Liver (tissue), 8 donors: ENCODE measurements at regions not wholly inside any gene's neighbourhood (a gene's known extent, or its start where the extent isn't known, plus 50 kb on each side); places are given as distances from the start of the nearest gene placed in this dataset.

Source experiments
- DNase-seq: peaks from one replicate; pipeline ENCODE4 v3.0.0-alpha.2; 2017; ENCODE audit warnings: low spot score
- H3K27ac ChIP-seq, 2 donors: one replicate each; pipeline ENCODE4 v1.7.0; 2013; ENCODE audit warnings: inconsistent platforms in 2 of 2, low read length in 2 of 2, control low read depth in 1 of 2, low read depth in 1 of 2, mild to moderate bottlenecking in 1 of 2
- H3K27me3 ChIP-seq, 4 donors: one replicate each; pipeline versions ENCODE4 v1.6.1 to v1.7.0; 2013; ENCODE audit warnings: low read length in 3 of 4, inconsistent platforms in 1 of 4, mild to moderate bottlenecking in 1 of 4, moderate library complexity in 1 of 4; ENCODE audit not compliant: control insufficient read depth in 4 of 4, insufficient read depth in 4 of 4
- H3K36me3 ChIP-seq, 4 donors: one replicate each; pipeline versions ENCODE4 v1.6.1 to v1.7.0; 2013; ENCODE audit warnings: low read length in 3 of 4, mild to moderate bottlenecking in 3 of 4, low read depth in 1 of 4, moderate library complexity in 1 of 4; ENCODE audit not compliant: control insufficient read depth in 4 of 4, insufficient read depth in 3 of 4
- H3K4me1 ChIP-seq, 4 donors: one replicate each; pipeline versions ENCODE4 v1.6.1 to v1.7.0; 2013; ENCODE audit warnings: low read length in 3 of 4, mild to moderate bottlenecking in 3 of 4, moderate library complexity in 1 of 4; ENCODE audit not compliant: control insufficient read depth in 4 of 4, insufficient read depth in 4 of 4
- H3K4me3 ChIP-seq, 3 donors: one replicate each; pipeline versions ENCODE4 v1.6.1 to v1.7.0; 2013; ENCODE audit warnings: low read length in 3 of 3, control low read depth in 1 of 3, low read depth in 1 of 3, mild to moderate bottlenecking in 1 of 3
- H3K9ac ChIP-seq, 2 donors: one replicate each; pipeline ENCODE4 v1.7.0; 2013; ENCODE audit warnings: low read length in 2 of 2, mild to moderate bottlenecking in 2 of 2, moderate library complexity in 2 of 2, control low read depth in 1 of 2, low read depth in 1 of 2
- H3K9me3 ChIP-seq, 4 donors: one replicate each; pipeline versions ENCODE4 v1.6.1 to v1.7.0; 2013; ENCODE audit warnings: low read length in 3 of 4; ENCODE audit not compliant: control insufficient read depth in 4 of 4
- EGR1 ChIP-seq, 2 donors: IDR thresholded peaks; 2 replicates each; pipeline ENCODE4 v1.6.1; 2016 to 2018; ENCODE audit warnings: antibody characterized with exemption in 2 of 2, low read depth in 2 of 2
- FOXA1 ChIP-seq: IDR thresholded peaks from 2 replicates; pipeline ENCODE4 v1.6.1; 2016; ENCODE audit warnings: antibody characterized with exemption
- FOXA2 ChIP-seq: IDR thresholded peaks from 2 replicates; pipeline ENCODE4 v1.6.1; 2016; ENCODE audit warnings: antibody characterized with exemption
- GABPA ChIP-seq, 2 donors: IDR thresholded peaks in 1 of 2; conservative IDR thresholded peaks in 1 of 2; 2 replicates each; pipeline ENCODE4 v1.6.1; 2016; ENCODE audit warnings: antibody characterized with exemption in 2 of 2, mild to moderate bottlenecking in 1 of 2, moderate library complexity in 1 of 2
- HNF4A ChIP-seq, 2 donors: conservative IDR thresholded peaks; 2 replicates each; pipeline ENCODE4 v1.6.1; 2016; ENCODE audit warnings: antibody characterized with exemption in 2 of 2, mild to moderate bottlenecking in 2 of 2
- JUND ChIP-seq, 2 donors: IDR thresholded peaks; 2 replicates each; pipeline ENCODE4 v1.6.1; 2016; ENCODE audit warnings: antibody characterized with exemption in 2 of 2
- NR2F2 ChIP-seq: IDR thresholded peaks from 2 replicates; pipeline ENCODE4 v1.6.1; 2016; ENCODE audit warnings: antibody characterized with exemption
- RAD21 ChIP-seq, 2 donors: IDR thresholded peaks; 2 replicates each; pipeline ENCODE4 v1.6.1; 2016; ENCODE audit warnings: antibody characterized with exemption in 2 of 2, mild to moderate bottlenecking in 2 of 2
- RXRA ChIP-seq, 2 donors: IDR thresholded peaks; 2 replicates each; pipeline ENCODE4 v1.6.1; 2017 to 2018; ENCODE audit warnings: antibody characterized with exemption in 2 of 2, mild to moderate bottlenecking in 1 of 2
- TAF1 ChIP-seq: conservative IDR thresholded peaks from 2 replicates; pipeline ENCODE4 v1.6.1; 2016; ENCODE audit warnings: antibody characterized with exemption, mild to moderate bottlenecking
- YY1 ChIP-seq: IDR thresholded peaks from 2 replicates; pipeline ENCODE4 v1.6.1; 2016; ENCODE audit warnings: antibody characterized with exemption, mild to moderate bottlenecking
- WGBS: extraction: QIAGEN DNeasy Blood & Tissue Kit; methylation state at CpG from one replicate; pipeline ENCODE4 v1.1.7; 2013; 5-methylcytosine and 5-hydroxymethylcytosine counted together
- TF ChIP-seq, protein P1 (sequence below): fragments of 150-350 bp; IDR thresholded peaks from 2 replicates; pipeline ENCODE4 v1.5.1; 2017; ENCODE audit warnings: improper control_type of control experiment, low read depth, low read length; ENCODE audit not compliant: missing input control
- TF ChIP-seq, protein P2 (sequence below): IDR thresholded peaks from 2 replicates; pipeline ENCODE4 v1.6.1; 2016; ENCODE audit warnings: antibody characterized with exemption
- TF ChIP-seq, protein P3 (sequence below): IDR thresholded peaks from 2 replicates; pipeline ENCODE4 v1.6.1; 2016; ENCODE audit warnings: antibody characterized with exemption, mild to moderate bottlenecking
- donor health status: healthy.
- donor health status: healthy.
- donor health status: healthy.
- donor health status: healthy.
- donor health status: healthy.

DNA sequence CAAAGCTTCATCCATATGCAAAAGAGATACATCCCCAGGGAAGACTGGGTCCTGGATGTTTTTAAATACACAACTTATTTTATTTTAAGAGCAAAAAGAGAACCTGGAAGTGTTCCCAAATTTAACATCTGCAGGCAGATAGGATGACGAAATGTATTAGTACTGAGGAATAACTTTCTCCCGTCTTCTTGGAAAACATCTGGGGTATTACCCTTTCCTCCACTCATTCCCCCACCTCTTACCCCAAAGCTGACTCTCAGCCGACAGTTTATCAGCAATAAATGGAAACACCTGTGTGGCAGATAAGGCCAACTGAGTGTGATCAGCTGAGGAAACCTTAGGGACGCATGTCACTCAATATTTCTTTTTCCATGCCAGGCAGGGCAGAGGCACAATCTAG, 435.6 kb upstream of the NPVF start:
- Histone ChIP-seq H3K27ac (no peak overlapping the region), H3K4me3 (no peak overlapping the region), H3K36me3 (no peaks in the 10 kb centered on the region), H3K9me3 (no peaks in the 10 kb centered on the region), H3K9ac (no peak overlapping the region), H3K4me1 (no peaks in the 10 kb centered on the region), H3K27me3 (peaks cover 0 to 11% (median 2%) of the 10 kb centered on the region in 4 donors)
- no peak for DNase-seq
- no peak for TF ChIP-seq HNF4A (conservative IDR thresholded peaks at IDR 0.05)
- no peak for TF ChIP-seq JUND (IDR thresholded peaks at IDR 0.05)
- TF ChIP-seq RAD21 (IDR thresholded peaks at IDR 0.05): no peak
- TF ChIP-seq RXRA (IDR thresholded peaks at IDR 0.05): no peak
- TF ChIP-seq YY1: no peak
- TF ChIP-seq, protein P1, sequence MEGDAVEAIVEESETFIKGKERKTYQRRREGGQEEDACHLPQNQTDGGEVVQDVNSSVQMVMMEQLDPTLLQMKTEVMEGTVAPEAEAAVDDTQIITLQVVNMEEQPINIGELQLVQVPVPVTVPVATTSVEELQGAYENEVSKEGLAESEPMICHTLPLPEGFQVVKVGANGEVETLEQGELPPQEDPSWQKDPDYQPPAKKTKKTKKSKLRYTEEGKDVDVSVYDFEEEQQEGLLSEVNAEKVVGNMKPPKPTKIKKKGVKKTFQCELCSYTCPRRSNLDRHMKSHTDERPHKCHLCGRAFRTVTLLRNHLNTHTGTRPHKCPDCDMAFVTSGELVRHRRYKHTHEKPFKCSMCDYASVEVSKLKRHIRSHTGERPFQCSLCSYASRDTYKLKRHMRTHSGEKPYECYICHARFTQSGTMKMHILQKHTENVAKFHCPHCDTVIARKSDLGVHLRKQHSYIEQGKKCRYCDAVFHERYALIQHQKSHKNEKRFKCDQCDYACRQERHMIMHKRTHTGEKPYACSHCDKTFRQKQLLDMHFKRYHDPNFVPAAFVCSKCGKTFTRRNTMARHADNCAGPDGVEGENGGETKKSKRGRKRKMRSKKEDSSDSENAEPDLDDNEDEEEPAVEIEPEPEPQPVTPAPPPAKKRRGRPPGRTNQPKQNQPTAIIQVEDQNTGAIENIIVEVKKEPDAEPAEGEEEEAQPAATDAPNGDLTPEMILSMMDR: no peak
- WGBS: 54% methylated on average over 4 of the region's 4 CpGs

DNA sequence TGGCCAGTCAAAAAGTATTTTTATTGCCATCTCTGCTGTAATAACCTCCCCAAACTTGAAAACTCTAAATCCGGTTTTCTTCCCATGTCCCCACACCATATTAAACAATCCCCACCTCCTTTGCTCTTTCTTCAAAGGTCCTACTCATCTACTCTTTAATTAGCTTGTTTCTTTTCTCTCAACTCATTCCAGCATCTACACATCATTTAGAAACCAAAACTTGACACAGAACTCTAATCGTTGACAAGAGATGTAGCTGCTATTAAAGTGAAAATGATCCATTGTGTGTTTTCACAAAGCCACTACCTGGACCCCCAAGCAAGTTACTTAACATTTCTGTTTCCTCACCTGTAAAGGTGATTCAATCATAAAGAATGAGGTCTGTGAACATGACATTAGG, 436.3 kb upstream of the NPVF start:
- DNase-seq: no peak
- no peak overlapping the region for H3K9ac ChIP-seq
- H3K27ac ChIP-seq: no peak overlapping the region
- no peaks in the 10 kb centered on the region for H3K4me1 ChIP-seq
- no peak overlapping the region for H3K4me3 ChIP-seq
- H3K9me3 ChIP-seq: no peaks in the 10 kb centered on the region
- no peaks in the 10 kb centered on the region for H3K36me3 ChIP-seq
- peaks cover 0 to 13% (median 2%) of the 10 kb centered on the region in 4 donors for H3K27me3 ChIP-seq
- TF ChIP-seq, protein P1: no peak
- TF ChIP-seq FOXA1: no peak
- TF ChIP-seq JUND (IDR thresholded peaks at IDR 0.05): no peak
- TF ChIP-seq, protein P2, sequence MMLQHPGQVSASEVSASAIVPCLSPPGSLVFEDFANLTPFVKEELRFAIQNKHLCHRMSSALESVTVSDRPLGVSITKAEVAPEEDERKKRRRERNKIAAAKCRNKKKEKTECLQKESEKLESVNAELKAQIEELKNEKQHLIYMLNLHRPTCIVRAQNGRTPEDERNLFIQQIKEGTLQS: no peak
- TF ChIP-seq RAD21 (IDR thresholded peaks at IDR 0.05): no peak
- no peak for TF ChIP-seq EGR1 (IDR thresholded peaks at IDR 0.05; ENCODE audit: low read depth in 2 of 2)
- TF ChIP-seq FOXA2: no peak
- TF ChIP-seq, protein P3, sequence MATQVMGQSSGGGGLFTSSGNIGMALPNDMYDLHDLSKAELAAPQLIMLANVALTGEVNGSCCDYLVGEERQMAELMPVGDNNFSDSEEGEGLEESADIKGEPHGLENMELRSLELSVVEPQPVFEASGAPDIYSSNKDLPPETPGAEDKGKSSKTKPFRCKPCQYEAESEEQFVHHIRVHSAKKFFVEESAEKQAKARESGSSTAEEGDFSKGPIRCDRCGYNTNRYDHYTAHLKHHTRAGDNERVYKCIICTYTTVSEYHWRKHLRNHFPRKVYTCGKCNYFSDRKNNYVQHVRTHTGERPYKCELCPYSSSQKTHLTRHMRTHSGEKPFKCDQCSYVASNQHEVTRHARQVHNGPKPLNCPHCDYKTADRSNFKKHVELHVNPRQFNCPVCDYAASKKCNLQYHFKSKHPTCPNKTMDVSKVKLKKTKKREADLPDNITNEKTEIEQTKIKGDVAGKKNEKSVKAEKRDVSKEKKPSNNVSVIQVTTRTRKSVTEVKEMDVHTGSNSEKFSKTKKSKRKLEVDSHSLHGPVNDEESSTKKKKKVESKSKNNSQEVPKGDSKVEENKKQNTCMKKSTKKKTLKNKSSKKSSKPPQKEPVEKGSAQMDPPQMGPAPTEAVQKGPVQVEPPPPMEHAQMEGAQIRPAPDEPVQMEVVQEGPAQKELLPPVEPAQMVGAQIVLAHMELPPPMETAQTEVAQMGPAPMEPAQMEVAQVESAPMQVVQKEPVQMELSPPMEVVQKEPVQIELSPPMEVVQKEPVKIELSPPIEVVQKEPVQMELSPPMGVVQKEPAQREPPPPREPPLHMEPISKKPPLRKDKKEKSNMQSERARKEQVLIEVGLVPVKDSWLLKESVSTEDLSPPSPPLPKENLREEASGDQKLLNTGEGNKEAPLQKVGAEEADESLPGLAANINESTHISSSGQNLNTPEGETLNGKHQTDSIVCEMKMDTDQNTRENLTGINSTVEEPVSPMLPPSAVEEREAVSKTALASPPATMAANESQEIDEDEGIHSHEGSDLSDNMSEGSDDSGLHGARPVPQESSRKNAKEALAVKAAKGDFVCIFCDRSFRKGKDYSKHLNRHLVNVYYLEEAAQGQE: no peak
- no peak for TF ChIP-seq GABPA (IDR thresholded peaks at IDR 0.05 in 1 of 2, conservative IDR thresholded peaks at IDR 0.05 in 1 of 2)
- no peak for TF ChIP-seq HNF4A (conservative IDR thresholded peaks at IDR 0.05)
- TF ChIP-seq NR2F2: no peak
- no peak for TF ChIP-seq YY1
- TF ChIP-seq RXRA (IDR thresholded peaks at IDR 0.05): no peak
- TF ChIP-seq TAF1: no peak
- 63% methylated on average over 2 of the region's 2 CpGs for WGBS
